Heart right ventricle (tissue), 16 donors: ENCODE measurements at regions not wholly inside any gene's neighbourhood (a gene's known extent, or its start where the extent isn't known, plus 50 kb on each side); places are given as distances from the start of the nearest gene placed in this dataset.
"Not testable (repeated sequence)": the region's sequence is repeated elsewhere in the genome, so short reads cannot be mapped to it uniquely, and the experiment has no call there.

Experiments
- ATAC-seq, 8 donors: fragments of 200-7000 bp; cut with Tn5 transposase; one replicate each; pipeline ENCODE4 v1.9.1; 2020; ENCODE audit warnings: mild to moderate bottlenecking in 8 of 8, moderate library complexity in 8 of 8, moderate number of reproducible peaks in 1 of 8
- DNase-seq, 2 donors: peaks; one replicate each; pipeline ENCODE4 v3.0.0-alpha.2; 2020
- H3K27ac ChIP-seq, 10 donors: fragments of 200-600 bp; sonication (generic) in 2 of 10; one replicate each; pipeline versions ENCODE4 v1.5.0 to v1.8.0; 2020 to 2022; ENCODE audit warnings: mild to moderate bottlenecking in 3 of 10
- H3K27me3 ChIP-seq, 7 donors: fragments of 200-600 bp; one replicate each; pipeline ENCODE4 v1.8.0; 2021 to 2022; ENCODE audit warnings: mild to moderate bottlenecking in 2 of 7
- H3K36me3 ChIP-seq, 9 donors: fragments of 200-600 bp; sonication (generic) in 1 of 9; one replicate each; pipeline versions ENCODE4 v1.5.0 to v1.8.0; 2020 to 2022; ENCODE audit warnings: mild to moderate bottlenecking in 2 of 9
- H3K4me1 ChIP-seq, 9 donors: fragments of 200-600 bp; sonication (generic) in 1 of 9; one replicate each; pipeline versions ENCODE4 v1.5.0 to v1.8.0; 2020 to 2022; ENCODE audit warnings: mild to moderate bottlenecking in 4 of 9
- H3K4me3 ChIP-seq, 10 donors: fragments of 200-600 bp; sonication (generic) in 2 of 10; one replicate each; pipeline versions ENCODE4 v1.5.0 to v1.8.0; 2020 to 2022; ENCODE audit warnings: mild to moderate bottlenecking in 7 of 10, moderate library complexity in 2 of 10
- H3K9me3 ChIP-seq, 11 donors: fragments of 200-600 bp in 10 of 11; sonication (generic) in 2 of 11; one replicate each; pipeline versions ENCODE4 v1.5.0 to v1.8.0; 2013 to 2022; ENCODE audit warnings: mild to moderate bottlenecking in 2 of 11, control low read depth in 1 of 11, moderate library complexity in 1 of 11
- CTCF ChIP-seq, 9 donors: fragments of 200-600 bp; sonication (generic) in 2 of 9; IDR thresholded peaks; one replicate each; pipeline versions ENCODE4 v1.5.0 to v1.8.0; 2021 to 2022; ENCODE audit warnings: antibody characterized with exemption in 9 of 9, mild to moderate bottlenecking in 5 of 9, moderate library complexity in 1 of 9
- WGBS, 2 donors: extraction: QIAGEN DNeasy Blood & Tissue Kit; methylation state at CpG; one replicate each; pipeline ENCODE4 v1.1.7; 2013; ENCODE audit warnings: inconsistent platforms in 1 of 2; 5-methylcytosine and 5-hydroxymethylcytosine counted together
- intact Hi-C, 10 donors: fragments of 100-400 bp; cut with DNase I; formaldehyde crosslinking; loops; one replicate each; pipeline versions ENCODE4 v1.11.1 to v1.14.2; 2022
- donor health status: Arrhythmogenic right ventricular cardiomyopathy.
- donor health status: ischemic (EF 13 %, LVEDD 7.1; RV severe dilation, severe dysfunction).
- donor health status: healthy with polysubstance abuse.
- donor health status: DM: no; HTN: yes; CAD: no.
- donor health status: DM: no; HTN: no; CAD: no.
- donor health status: ischemic (EF 25% LVEDD 6.9; RV normal size, moderate dysfunction).
- donor health status: ischemic (EF 25% LVEDD 5.7; RV mildly dilated, moderate dysfunction).
- donor health status: healthy.
- donor health status: DM: yes; HTN: yes; CAD: no.
- donor health status: Ischemic cardiomyopathy.
- donor health status: ischemic (EF 35%, LVEDD 5.7; RV mildly dilated, moderate dysfunction).
- donor health status: nonischemic (EF 11% LVEDD 7.7; RV severe dilation, severe dysfunction).
- donor health status: DM: yes; HTN: yes; CAD: no.
- donor health status: PGD.
- donor health status: ischemic (EF 29% LVEDD 5.4; RV normal size, mild dysfunction).
- donor health status: nonischemic (EF 23%, LVEDD 6.1; RV moderate dilation, normal function).

GRCh38 chr17:52442350-52442749 is 283.8 kb upstream of the CA10 start:
- no peak overlapping the region for H3K27ac ChIP-seq
- WGBS, 2 donors, result 77 to 87% methylated on average over 2 of the region's 2 CpGs
- H3K9me3 ChIP-seq, result peaks cover 0 to 21% (median 0%) of the 10 kb centered on the region in 11 donors
- no peak overlapping the region for H3K4me3 ChIP-seq
- intact Hi-C loops, result no loop called here
- DNase-seq, result no peak
- no peak for ATAC-seq
- no peak for TF ChIP-seq CTCF (IDR thresholded peaks at IDR 0.05)
- no peaks in the 10 kb centered on the region for H3K36me3 ChIP-seq
- H3K4me1 ChIP-seq, result no peaks in the 10 kb centered on the region
- no peaks in the 10 kb centered on the region for H3K27me3 ChIP-seq

GRCh38 chr17:52420555-52421078 is 262.1 kb upstream of the CA10 start:
- no peak overlapping the region for H3K27ac ChIP-seq
- peaks cover 0 to 17% (median 0%) of the 10 kb centered on the region in 11 donors for H3K9me3 ChIP-seq
- no peaks in the 10 kb centered on the region for H3K27me3 ChIP-seq
- no peak overlapping the region for H3K4me3 ChIP-seq
- no peak for DNase-seq
- WGBS, 2 donors, result 66 to 77% methylated on average over 2 of the region's 2 CpGs
- H3K36me3 ChIP-seq, result no peaks in the 10 kb centered on the region
- TF ChIP-seq CTCF (IDR thresholded peaks at IDR 0.05), result no peak
- no peak for ATAC-seq
- intact Hi-C loops, result loop anchor here in 1 of 10 donors (10.0 kb wide), 1 partner anchor 56 kb away; no protein-coding TSS in a partner anchor
- H3K4me1 ChIP-seq, result no peaks in the 10 kb centered on the region

- no peak overlapping the region for H3K27ac ChIP-seq
Observed at GRCh38 chr17:52419229-52419641, 260.7 kb upstream of the CA10 start.

GRCh38 chr17:52410781-52411180 is 252.3 kb upstream of the CA10 start:
- 37 to 52% methylated on average over 1 of the region's 1 CpG for WGBS, 2 donors
- H3K4me3 ChIP-seq, result no peak overlapping the region
- peaks cover 0 to 4% (median 0%) of the 10 kb centered on the region in 11 donors for H3K9me3 ChIP-seq
- no peak for DNase-seq
- H3K36me3 ChIP-seq, result no peaks in the 10 kb centered on the region
- H3K4me1 ChIP-seq, result no peaks in the 10 kb centered on the region
- no peaks in the 10 kb centered on the region for H3K27me3 ChIP-seq
- no peak overlapping the region for H3K27ac ChIP-seq
- no peak for ATAC-seq
- TF ChIP-seq CTCF (IDR thresholded peaks at IDR 0.05), result no peak
- intact Hi-C loops, result no loop called here

More at GRCh38 chr17:52419229-52419641, 260.7 kb upstream of the CA10 start:
- Histone ChIP-seq H3K4me3 (no peak overlapping the region), H3K27me3 (no peaks in the 10 kb centered on the region), H3K4me1 (no peaks in the 10 kb centered on the region), H3K36me3 (no peaks in the 10 kb centered on the region), H3K9me3 (peaks cover 0 to 7% (median 0%) of the 10 kb centered on the region in 11 donors)
- TF ChIP-seq CTCF (IDR thresholded peaks at IDR 0.05), result no peak
- WGBS, 2 donors, result 37 to 56% methylated on average over 3 of the region's 3 CpGs
- no peak for DNase-seq
- ATAC-seq, result no peak
- intact Hi-C loops, result no loop called here

- WGBS, 2 donors, result 73 to 79% methylated on average over 14 to 15 of the region's 15 CpGs
Observed at GRCh38 chr17:52409222-52409621, 250.7 kb upstream of the CA10 start.

More at GRCh38 chr17:52409222-52409621, 250.7 kb upstream of the CA10 start:
- H3K27ac ChIP-seq, H3K36me3 ChIP-seq, H3K4me1 ChIP-seq, H3K4me3 ChIP-seq, DNase-seq, intact Hi-C loops, ATAC-seq, H3K27me3 ChIP-seq, H3K9me3 ChIP-seq: not testable (repeated sequence)
